ENCODE measurements at regions not wholly inside any gene's neighbourhood (a gene's known extent, or its start where the extent isn't known, plus 50 kb on each side); places are given as distances from the start of the nearest gene placed in this dataset.

DNA sequence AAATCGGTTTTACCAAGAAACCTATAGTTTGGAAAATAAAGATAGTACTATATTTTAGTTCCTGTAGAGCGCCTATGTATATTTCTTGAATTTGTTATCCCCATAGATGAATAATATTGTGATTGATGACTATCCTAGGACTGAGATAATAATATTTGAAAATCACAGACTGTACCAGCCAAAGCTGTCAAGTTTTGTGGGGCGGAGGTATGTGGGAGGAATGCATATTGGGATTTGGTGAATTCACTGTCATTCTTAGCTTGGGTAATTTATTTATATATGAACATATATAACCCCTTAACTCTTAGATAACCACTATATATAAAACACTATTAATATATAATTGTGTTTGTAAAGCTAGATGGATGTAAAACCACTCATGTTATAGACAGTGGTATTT lies 205.5 kb upstream of the ARSJ start:
- FAIRE-seq = no peak

DNA sequence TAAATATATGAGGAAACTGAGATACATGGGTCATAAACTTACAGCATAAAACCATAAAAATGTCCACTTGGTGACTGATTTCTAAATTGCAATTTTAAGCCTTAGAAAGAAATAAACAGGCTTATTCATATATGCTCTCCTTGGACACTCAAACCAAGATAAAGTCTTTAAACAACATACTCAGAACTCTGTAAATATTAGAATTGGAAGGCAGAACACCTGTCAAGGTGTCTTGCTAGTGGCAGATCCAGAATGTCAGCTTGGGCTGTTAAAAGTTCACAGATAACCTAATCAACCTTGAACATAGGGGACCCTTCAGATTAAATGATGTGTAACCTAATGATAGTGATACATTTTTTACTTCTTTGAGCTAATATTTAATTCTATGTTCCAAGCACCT lies 208.1 kb upstream of the ARSJ start:
- FAIRE-seq = no peak

GRCh38 chr4:114191496-114191895 lies 212.0 kb upstream of the ARSJ start:
- peak; percentile 41 for FAIRE-seq

DNA sequence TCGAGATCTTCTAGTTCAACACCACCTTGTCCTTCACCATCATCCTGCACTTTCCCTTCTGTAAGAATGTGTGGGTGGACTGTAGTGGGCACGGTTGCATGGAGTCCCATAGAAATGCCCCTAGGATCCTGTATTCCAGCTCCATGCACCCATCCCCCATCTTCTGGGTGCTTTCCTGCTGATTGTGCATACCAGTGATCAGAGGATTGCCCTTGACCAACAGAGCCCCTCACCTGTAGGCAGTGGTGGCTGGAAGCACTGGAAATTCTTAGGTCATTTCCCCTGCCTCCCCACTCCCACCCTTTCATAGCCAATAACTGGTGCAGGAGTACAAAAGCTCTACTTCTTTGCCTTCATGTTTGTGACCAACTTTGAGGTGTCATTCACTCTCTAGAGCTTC lies 213.4 kb upstream of the ARSJ start:
- no peak for FAIRE-seq

GRCh38 chr4:114193624-114194399 lies 214.4 kb upstream of the ARSJ start:
- no peak for FAIRE-seq

DNA sequence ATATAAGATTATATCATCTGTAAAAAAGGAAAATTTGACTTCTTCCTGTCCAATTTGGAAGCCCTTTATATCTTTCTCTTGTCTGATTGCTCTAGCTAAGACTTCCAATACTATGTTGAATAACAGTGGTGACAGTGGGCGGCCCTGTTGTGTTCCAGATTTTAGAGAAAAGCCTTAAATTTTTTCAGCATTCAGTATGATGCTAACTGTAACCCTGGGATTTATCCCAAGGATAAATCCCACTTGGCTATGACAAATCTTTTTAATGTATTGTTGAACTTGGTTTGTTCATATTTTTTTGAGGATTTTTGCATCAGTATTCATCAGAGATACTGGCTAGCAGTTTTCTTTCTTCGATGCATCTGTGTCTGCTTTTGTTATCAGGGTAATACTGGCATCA lies 217.2 kb upstream of the ARSJ start:
- no peak for FAIRE-seq

GRCh38 chr4:114200026-114200425 lies 220.6 kb upstream of the ARSJ start:
- FAIRE-seq = no peak

- no peak for FAIRE-seq
Observed at GRCh38 chr4:114205261-114205660, 225.8 kb upstream of the ARSJ start.

DNA sequence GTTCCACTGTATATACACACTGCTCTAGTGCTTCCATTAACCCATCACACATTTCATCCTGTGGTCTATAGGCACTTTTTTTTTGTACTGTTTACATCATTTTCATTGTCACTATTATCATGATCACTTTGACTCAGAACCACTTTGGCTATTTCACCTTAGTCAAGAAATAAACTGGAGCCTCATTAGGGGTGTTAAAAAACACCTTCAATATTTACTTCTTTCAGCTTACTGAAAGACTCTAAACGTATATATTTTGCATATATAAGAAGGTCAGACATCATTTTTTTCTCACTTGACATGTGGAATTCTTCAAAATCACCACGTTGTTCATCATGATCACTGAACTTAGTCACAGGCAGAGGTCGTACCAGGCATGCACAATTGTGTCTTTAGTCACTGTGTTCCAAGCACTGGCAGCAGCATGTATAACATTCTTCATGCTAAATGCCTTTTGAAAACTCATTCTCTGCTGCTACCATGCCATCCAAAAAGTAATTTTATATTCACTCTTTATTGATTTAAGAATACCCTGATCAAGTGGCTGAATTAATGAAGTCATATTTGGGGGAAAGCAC lies 229.2 kb upstream of the ARSJ start:
- FAIRE-seq = no peak

DNA sequence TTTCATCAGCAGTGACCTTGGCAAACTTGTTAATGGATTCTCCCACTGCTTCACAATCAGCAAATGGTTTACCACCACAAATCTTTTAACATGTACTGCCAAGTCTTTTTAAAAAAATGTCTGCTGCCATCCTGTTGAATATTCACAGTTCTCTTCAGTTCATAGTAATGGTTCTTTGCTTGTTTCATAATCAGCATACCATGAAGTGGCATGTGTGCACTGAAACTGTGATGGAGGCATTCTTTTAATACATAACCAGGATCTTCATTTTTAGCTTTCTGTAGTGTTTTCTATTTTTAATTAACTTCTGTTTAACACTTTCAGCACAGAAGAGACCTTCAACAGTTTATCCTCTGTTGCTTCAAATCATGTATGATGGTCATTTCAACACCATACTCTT lies 230.1 kb upstream of the ARSJ start:
- no peak for FAIRE-seq

- FAIRE-seq = no peak
Observed at GRCh38 chr4:114211556-114211955, 232.1 kb upstream of the ARSJ start.

DNA sequence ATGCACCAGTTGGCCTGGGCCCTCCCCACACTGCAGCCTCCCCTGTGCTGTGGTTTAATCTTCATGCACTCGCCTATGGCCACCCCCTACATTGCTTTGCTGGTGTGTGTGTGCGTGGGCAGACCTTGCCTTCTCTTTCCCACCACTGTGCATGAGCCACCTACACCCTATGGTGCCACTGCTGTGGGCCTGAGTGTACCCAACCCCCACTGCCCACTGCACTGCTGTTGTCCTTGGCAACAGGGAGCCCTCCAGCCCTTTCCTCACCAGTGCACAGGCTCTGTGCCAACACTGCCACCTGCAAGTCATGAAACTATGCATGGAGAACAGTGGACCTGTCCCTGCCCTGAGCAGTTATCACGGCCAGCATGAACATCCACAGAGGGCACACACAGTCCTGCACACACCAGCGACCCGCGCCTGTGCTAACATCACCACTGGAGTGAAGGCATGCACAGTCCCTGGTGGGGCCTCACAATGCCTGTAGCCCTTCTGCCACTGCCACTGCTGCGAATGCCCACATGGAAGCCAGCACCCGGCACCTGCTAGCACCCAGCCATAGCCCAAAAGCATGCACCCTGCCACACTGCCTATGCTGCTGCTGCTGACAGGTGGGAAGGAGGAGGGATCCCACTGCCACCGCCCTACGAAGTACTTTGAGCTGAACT lies 237.8 kb upstream of the ARSJ start:
- no peak for FAIRE-seq

GRCh38 chr4:114223580-114223979 lies 244.1 kb upstream of the ARSJ start:
- no peak for FAIRE-seq

DNA sequence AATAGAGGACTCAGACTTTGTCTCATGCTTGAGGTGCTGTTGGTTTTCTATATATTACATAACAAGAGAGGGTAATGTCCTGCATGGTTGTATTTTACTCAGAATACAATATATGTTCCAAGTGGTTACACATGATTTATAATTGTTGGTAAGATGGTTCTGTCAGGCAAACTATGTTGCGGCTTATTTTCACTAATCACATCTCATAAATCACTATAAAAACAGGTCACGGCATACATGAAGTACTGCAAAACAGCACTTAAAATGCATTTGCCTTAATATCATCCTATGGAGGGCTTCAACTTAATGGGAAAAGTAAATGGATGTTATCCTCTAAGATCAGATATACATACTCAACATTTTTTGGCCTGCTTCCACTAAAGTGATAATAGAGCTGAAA lies 246.0 kb upstream of the ARSJ start:
- no peak for FAIRE-seq

DNA sequence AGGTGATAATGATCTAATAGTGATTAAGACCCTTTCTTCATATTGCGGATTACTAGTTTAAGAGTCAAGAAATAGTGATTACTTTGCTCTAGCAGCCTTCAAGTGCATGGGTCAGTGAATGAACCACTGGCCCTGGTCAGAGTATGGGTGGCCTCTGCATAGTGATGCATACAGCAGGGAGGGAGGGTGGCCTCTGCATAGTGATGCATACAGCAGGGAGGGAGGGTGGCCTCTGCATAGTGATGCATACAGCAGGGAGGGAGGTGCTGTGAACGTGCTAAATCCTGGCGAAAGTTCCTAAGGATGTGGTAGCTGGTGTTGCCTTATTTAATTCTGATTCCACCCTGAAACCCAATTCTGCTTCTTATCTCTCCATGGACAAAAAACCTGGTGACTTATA lies 246.7 kb upstream of the ARSJ start:
- no peak for FAIRE-seq

DNA sequence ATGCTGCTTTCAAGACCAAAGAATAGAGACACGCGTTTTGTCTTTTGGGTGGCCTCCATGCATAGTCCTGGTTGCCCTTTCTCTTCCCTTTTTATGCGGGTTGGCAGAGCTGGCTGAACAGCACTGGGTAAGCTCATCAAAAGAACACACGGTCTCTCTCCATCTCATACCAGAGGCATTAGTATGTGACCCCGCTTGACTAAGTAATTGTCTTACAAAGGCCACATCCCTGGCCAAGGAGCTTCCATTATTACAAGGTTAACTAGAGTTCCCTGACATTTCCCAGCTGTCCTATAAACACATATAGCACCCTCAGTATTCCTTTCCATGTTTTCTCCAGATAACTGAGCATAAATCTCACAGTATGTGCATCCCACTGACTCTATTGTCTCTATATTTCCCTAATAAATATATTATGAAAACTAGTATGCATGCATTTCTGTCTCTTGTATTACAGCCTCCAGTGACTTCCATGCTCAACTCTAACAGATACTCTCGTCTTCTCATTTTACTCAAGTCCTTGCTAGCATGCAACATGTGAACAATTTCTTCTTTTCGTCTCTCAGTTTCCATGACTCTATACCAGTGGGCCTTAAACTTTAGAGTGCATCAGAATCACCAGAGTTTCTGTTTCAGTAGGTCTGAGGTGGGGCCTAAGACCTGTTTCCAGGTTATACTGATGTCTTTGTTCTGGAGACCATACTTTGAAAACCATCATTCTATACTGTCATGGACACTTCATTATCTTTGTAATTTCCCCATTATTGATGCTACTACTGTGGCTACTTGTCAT lies 247.7 kb upstream of the ARSJ start:
- no peak for FAIRE-seq

DNA sequence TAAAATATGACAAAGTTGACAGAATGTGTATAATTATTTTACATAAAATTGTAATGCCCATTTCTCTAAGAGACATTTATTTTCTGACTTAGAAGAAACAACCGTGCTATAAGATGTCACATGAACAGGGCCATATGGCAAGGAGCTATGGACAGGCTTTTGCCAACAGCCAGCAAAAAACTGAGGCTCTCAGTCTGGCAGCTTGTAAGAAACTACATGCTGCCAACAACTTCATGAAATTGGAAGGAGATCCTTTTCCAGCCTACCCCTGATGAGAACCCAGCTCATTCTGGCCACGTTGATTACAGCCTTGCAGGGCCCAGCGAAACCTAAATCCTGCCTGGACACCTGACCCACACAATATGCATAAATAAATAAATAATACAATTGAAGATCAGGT lies 250.3 kb upstream of the ARSJ start:
- FAIRE-seq = no peak

GRCh38 chr4:114236171-114236769 lies 256.8 kb upstream of the ARSJ start:
- FAIRE-seq = no peak

- FAIRE-seq = no peak
Observed at GRCh38 chr4:114237997-114238396, 258.6 kb upstream of the ARSJ start.

DNA sequence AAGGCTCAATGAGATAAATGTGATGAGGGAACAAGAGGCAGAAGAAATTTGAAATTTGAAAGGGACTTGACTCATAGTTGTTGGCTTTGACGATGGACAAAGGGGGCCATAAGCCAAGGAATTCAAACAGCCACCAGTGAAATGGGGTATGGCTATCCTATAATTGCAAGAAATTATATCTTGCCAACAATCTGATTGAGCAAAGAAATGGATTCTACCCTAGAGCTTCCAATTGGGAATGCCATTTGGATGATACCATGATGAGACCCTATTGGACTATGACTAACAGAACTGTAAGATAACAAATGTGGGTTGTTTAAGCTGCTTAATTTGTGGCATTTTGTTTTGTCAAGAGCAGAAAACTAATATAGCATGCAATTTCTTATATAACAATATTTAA lies 270.1 kb upstream of the ARSJ start:
- no peak for FAIRE-seq

- no peak for FAIRE-seq
Observed at GRCh38 chr4:114249976-114250375, 270.5 kb upstream of the ARSJ start.

- no peak for FAIRE-seq
Observed at GRCh38 chr4:114250439-114250891, 271.0 kb upstream of the ARSJ start.

- no peak for FAIRE-seq
Observed at GRCh38 chr4:114251020-114251419, 271.6 kb upstream of the ARSJ start.
